ENCODE measurements at regions not wholly inside any gene's neighbourhood (a gene's known extent, or its start where the extent isn't known, plus 50 kb on each side); places are given as distances from the start of the nearest gene placed in this dataset.
"Not testable (repeated sequence)": the region's sequence is repeated elsewhere in the genome, so short reads cannot be mapped to it uniquely, and the experiment has no call there.

DNA sequence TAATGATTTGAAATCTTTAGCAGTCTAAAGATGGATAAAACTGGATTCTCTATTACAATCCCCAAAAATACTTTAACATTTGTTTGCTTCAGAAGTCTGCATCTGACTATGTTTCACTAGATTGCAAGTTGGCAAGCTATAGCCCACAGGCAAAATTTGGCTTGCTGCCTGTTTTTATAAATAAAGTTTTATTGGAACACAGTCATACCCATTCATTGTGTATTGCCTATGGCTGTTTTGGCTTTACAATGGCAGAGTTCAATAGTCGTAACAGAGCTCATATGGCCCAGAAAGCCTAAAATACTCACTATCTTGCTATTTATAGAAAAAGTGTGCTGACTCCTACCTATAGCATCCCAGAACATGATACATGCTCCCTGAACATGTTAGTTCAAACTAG lies 89.0 kb upstream of the GPR141 start:
- TF ChIP-seq, protein P1, sequence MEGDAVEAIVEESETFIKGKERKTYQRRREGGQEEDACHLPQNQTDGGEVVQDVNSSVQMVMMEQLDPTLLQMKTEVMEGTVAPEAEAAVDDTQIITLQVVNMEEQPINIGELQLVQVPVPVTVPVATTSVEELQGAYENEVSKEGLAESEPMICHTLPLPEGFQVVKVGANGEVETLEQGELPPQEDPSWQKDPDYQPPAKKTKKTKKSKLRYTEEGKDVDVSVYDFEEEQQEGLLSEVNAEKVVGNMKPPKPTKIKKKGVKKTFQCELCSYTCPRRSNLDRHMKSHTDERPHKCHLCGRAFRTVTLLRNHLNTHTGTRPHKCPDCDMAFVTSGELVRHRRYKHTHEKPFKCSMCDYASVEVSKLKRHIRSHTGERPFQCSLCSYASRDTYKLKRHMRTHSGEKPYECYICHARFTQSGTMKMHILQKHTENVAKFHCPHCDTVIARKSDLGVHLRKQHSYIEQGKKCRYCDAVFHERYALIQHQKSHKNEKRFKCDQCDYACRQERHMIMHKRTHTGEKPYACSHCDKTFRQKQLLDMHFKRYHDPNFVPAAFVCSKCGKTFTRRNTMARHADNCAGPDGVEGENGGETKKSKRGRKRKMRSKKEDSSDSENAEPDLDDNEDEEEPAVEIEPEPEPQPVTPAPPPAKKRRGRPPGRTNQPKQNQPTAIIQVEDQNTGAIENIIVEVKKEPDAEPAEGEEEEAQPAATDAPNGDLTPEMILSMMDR (conservative IDR thresholded peaks at IDR 0.05; ENCODE audit: low read depth, low read length): no peak
- no peak overlapping the region for H3K4me3 ChIP-seq (ENCODE audit: low read depth, low read length)
- DNase-seq (ENCODE audit: low read depth): no peak

GRCh38 chr7:37598824-37599223 lies 84.7 kb upstream of the GPR141 start:
- no peak for DNase-seq (ENCODE audit: low read depth)

GRCh38 chr7:37601321-37601720 lies 82.2 kb upstream of the GPR141 start:
- TF ChIP-seq, protein P1 (conservative IDR thresholded peaks at IDR 0.05; ENCODE audit: low read depth, low read length): no peak
- no peak overlapping the region for H3K4me3 ChIP-seq (ENCODE audit: low read depth, low read length)
- DNase-seq (ENCODE audit: low read depth): no peak

More at GRCh38 chr7:37598824-37599223, 84.7 kb upstream of the GPR141 start:
- no peak overlapping the region for H3K4me3 ChIP-seq (ENCODE audit: low read depth, low read length)
- TF ChIP-seq, protein P1 (conservative IDR thresholded peaks at IDR 0.05; ENCODE audit: low read depth, low read length): no peak

DNA sequence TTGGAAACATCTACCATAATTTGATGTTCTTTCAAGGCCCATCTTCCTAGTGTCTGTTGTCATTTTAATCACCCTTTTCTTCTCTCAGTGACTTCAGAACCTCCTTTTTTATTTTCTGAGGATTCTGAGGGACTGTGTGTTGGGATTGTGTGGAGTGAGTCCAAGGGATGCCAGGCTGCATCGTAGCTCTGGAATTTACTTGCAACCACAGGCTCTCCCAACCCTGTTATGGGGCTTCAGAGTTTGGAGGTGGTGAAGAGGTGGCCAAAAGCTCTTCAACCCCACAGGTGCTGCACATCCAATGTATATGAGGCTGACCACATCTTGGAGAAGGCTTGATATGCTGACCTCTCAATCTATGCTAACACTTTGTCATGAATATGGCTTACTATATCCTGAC lies 79.5 kb upstream of the GPR141 start:
- no peak for DNase-seq (ENCODE audit: low read depth)
- no peak overlapping the region for H3K4me3 ChIP-seq (ENCODE audit: low read depth, low read length)
- TF ChIP-seq, protein P1 (conservative IDR thresholded peaks at IDR 0.05; ENCODE audit: low read depth, low read length): no peak

DNA sequence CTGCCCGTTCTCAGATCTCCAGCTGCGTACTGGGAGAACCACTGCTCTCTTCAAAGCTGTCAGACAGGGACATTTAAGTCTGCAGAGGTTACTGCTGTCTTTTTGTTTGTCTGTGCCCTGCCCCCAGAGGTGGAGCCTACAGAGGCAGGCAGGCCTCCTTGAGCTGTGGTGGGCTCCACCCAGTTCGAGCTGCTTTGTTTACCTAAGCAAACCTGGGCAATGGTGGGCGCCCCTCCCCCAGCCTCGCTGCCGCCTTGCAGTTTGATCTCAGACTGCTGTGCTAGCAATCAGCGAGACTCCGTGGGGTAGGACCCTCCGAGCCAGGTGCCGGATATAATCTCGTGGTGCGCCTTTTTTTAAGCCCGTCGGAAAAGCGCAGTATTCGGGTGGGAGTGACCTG lies 66.2 kb upstream of the GPR141 start:
- H3K4me3 ChIP-seq (ENCODE audit: low read depth, low read length); DNase-seq (ENCODE audit: low read depth): not testable (repeated sequence)

DNA sequence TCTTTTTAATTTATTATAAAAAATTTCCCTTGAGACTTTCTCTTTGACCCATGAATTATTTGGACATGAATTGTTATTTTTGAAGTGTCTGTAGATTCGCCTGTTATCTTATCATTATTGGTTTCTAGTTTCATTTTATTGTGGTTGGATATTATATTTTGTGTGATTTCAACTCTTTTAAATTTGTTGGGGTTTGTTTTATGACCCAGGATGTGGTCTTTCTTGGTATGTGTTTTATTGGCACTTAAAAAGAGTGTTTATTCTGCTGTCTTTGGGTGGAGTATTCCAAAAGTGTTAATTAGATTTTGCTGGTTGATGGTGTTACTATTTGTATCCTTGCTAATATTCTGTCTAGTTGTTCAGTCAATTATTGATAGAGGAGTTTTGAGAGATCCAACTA lies 50.5 kb upstream of the GPR141 start:
- TF ChIP-seq, protein P1 (conservative IDR thresholded peaks at IDR 0.05; ENCODE audit: low read depth, low read length): no peak
- DNase-seq (ENCODE audit: low read depth): no peak
- H3K4me3 ChIP-seq (ENCODE audit: low read depth, low read length): no peak overlapping the region
